NT2/D1 (cell line): ENCODE measurements at regions not wholly inside any gene's neighbourhood (a gene's known extent, or its start where the extent isn't known, plus 50 kb on each side); places are given as distances from the start of the nearest gene placed in this dataset.

ENCODE experiments used
- DNase-seq: peaks from one replicate; pipeline ENCODE4 v3.0.0-alpha.2; 2011; ENCODE audit warnings: low read depth, low spot score
- H3K27me3 ChIP-seq: 2 replicates; pipeline ENCODE4 v1.6.0; 2011; ENCODE audit warnings: mild to moderate bottlenecking; ENCODE audit not compliant: insufficient read length, insufficient read depth
- H3K36me3 ChIP-seq: 2 replicates; pipeline ENCODE4 v1.6.1; 2011; ENCODE audit warnings: mild to moderate bottlenecking, low read length, mixed read lengths; ENCODE audit not compliant: insufficient read depth, insufficient read length
- H3K4me1 ChIP-seq: 2 replicates; pipeline ENCODE4 v1.5.1; 2011; ENCODE audit not compliant: insufficient read depth, insufficient read length
- H3K4me3 ChIP-seq: 2 replicates; pipeline ENCODE4 v1.5.1; 2011; ENCODE audit warnings: low read depth; ENCODE audit not compliant: insufficient read length
- H3K9ac ChIP-seq: 2 replicates; pipeline ENCODE4 v1.6.0; 2011; ENCODE audit warnings: low read depth; ENCODE audit not compliant: insufficient read length
- H3K9me3 ChIP-seq: 2 replicates; pipeline ENCODE4 v1.5.1; 2011; ENCODE audit warnings: mild to moderate bottlenecking, low read length; ENCODE audit not compliant: insufficient read depth
- SUZ12 ChIP-seq: IDR thresholded peaks from 2 replicates; pipeline ENCODE4 v1.6.1; 2011; ENCODE audit not compliant: insufficient read length, insufficient read depth; ENCODE audit errors: extremely low read depth
- YY1 ChIP-seq: IDR thresholded peaks from 2 replicates; pipeline ENCODE4 v1.6.1; 2011; ENCODE audit not compliant: insufficient read length, insufficient read depth
- ZNF274 ChIP-seq: IDR thresholded peaks from 2 replicates; pipeline ENCODE4 v1.6.1; 2011; ENCODE audit warnings: mild to moderate bottlenecking, low read depth, low read length

DNA sequence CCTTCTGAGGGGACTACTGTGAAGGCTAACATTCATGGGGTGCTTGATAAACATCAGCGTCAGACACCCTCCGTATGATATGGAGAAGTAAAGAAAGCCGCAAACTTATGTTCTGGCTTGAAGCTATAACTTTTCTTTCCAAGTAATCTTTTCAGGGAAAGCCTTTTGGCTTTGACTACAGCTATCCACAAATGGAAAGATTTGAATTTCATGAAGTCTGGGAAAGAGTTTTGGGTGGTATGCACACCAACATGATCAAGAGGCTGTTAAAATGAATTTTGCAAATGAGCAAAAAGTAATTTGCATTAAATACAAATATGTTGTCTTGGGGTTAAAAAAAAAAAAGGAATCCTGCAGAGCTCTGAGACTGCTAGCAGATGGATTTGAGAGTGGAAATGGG lies 114.8 kb upstream of the LIMCH1 start:
- no peak overlapping the region for H3K9ac ChIP-seq
- no peak overlapping the region for H3K4me3 ChIP-seq
- TF ChIP-seq YY1 (no peak), ZNF274 (no peak), SUZ12 (no peak)
- no peaks in the 10 kb centered on the region for H3K9me3 ChIP-seq
- H3K4me1 ChIP-seq, result peaks cover 2% of the 10 kb centered on the region
- no peaks in the 10 kb centered on the region for H3K27me3 ChIP-seq
- DNase-seq, result no peak
- H3K36me3 ChIP-seq, result no peaks in the 10 kb centered on the region

GRCh38 chr4:41424522-41424921 lies 113.4 kb upstream of the LIMCH1 start:
- Histone ChIP-seq H3K27me3 (no peaks in the 10 kb centered on the region), H3K4me3 (no peak overlapping the region), H3K9me3 (peaks cover 9% of the 10 kb centered on the region), H3K9ac (no peak overlapping the region), H3K4me1 (no peaks in the 10 kb centered on the region), H3K36me3 (no peaks in the 10 kb centered on the region)
- TF ChIP-seq SUZ12 (no peak), ZNF274 (no peak), YY1 (no peak)
- DNase-seq, result no peak

DNA sequence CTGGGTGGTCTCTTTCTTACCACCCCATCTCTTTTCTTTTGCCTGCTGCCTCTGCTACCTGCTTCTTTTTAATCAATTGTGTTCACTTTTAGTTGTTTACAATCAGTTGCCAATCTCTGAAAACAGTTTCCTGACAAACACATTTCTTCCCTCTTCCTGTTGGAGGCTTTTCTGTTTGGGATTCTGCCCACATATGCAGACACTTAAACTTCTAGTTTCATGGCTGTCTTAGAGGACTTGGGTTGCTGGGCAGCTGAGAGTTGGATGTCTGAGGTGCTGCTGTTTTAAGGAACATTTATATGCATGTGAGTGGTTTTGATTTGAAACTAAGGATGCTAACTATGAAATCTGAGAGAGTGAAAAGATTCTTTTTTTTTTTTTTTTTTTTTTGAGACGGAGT lies 112.3 kb upstream of the LIMCH1 start:
- Histone ChIP-seq H3K9me3 (peaks cover 20% of the 10 kb centered on the region), H3K27me3 (no peaks in the 10 kb centered on the region), H3K9ac (no peak overlapping the region), H3K4me3 (no peak overlapping the region), H3K36me3 (no peaks in the 10 kb centered on the region), H3K4me1 (no peaks in the 10 kb centered on the region)
- TF ChIP-seq SUZ12 (no peak), YY1 (no peak), ZNF274 (no peak)
- DNase-seq, result no peak

DNA sequence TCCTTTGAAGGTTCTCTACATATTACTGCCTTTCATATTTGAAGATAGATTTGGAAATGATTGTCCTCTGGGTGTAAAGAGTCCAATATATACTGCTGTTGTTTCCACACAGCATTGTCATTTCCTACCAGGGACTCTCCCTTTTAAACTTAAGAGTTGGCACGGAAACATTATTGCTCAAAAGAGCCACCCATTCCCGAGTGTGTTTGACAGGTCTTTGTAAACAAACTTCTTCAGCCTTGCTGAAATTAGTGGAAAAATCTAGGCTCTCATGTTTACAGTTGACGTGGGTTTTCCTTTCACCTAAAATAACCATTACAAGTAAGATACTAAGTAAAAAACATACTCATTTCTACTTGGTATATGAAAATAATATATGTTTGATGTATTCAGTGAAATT lies 111.4 kb upstream of the LIMCH1 start:
- H3K27me3 ChIP-seq, result no peaks in the 10 kb centered on the region

DNA sequence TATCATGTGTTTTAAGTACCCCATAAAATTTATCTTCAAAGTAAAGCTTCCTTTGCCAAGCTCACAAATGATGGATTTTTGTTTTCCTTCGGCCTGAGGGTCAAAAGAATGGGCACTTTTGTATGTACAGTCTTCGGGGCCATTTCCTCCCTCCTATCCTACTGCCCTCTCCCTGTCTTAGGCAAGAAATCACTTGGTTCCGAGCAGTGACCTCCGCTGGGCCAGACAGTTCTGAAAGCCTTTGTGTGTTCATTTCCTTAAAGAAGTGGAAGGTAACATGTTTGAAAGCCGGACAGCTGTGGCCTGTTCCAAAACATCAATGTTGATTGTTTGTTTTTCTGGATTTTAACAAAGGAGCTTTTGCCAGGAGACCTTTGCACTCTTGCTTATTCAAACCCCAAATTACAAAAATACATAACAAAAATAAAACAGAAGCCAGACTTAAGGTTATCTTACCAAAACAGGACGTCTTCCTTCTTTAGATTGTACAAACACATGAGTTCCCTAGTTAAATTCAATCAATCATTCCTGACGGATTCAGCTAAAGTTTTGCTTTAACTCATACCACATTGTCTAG lies 110.6 kb upstream of the LIMCH1 start:
- TF ChIP-seq YY1 (no peak), SUZ12 (no peak), ZNF274 (no peak)
- H3K36me3 ChIP-seq, result no peaks in the 10 kb centered on the region
- DNase-seq, result no peak

More for the DNA sequence above, 111.4 kb upstream of the LIMCH1 start:
- H3K4me3 ChIP-seq, result no peak overlapping the region
- DNase-seq, result no peak
- H3K4me1 ChIP-seq, result no peaks in the 10 kb centered on the region
- no peaks in the 10 kb centered on the region for H3K36me3 ChIP-seq
- peaks cover 28% of the 10 kb centered on the region for H3K9me3 ChIP-seq
- TF ChIP-seq SUZ12 (no peak), YY1 (no peak), ZNF274 (no peak)
- no peak overlapping the region for H3K9ac ChIP-seq

GRCh38 chr4:41427931-41428600 lies 109.9 kb upstream of the LIMCH1 start:
- Histone ChIP-seq H3K9me3 (peaks cover 44% of the 10 kb centered on the region), H3K4me3 (no peak overlapping the region), H3K4me1 (no peaks in the 10 kb centered on the region), H3K27me3 (no peaks in the 10 kb centered on the region), H3K36me3 (no peaks in the 10 kb centered on the region), H3K9ac (no peak overlapping the region)
- no peak for TF ChIP-seq ZNF274
- TF ChIP-seq SUZ12, result no peak
- no peak for TF ChIP-seq YY1
- no peak for DNase-seq

More for the DNA sequence above, 110.6 kb upstream of the LIMCH1 start:
- Histone ChIP-seq H3K9ac (no peak overlapping the region), H3K27me3 (no peaks in the 10 kb centered on the region), H3K4me1 (no peaks in the 10 kb centered on the region), H3K9me3 (peaks cover 37% of the 10 kb centered on the region), H3K4me3 (no peak overlapping the region)

GRCh38 chr4:41428601-41429279 lies 109.2 kb upstream of the LIMCH1 start:
- no peak overlapping the region for H3K4me3 ChIP-seq
- no peaks in the 10 kb centered on the region for H3K36me3 ChIP-seq
- no peak for TF ChIP-seq SUZ12
- no peak for TF ChIP-seq YY1
- no peak for TF ChIP-seq ZNF274
- H3K9ac ChIP-seq, result no peak overlapping the region
- H3K27me3 ChIP-seq, result no peaks in the 10 kb centered on the region
- H3K4me1 ChIP-seq, result peaks cover 2% of the 10 kb centered on the region
- peaks cover 50% of the 10 kb centered on the region for H3K9me3 ChIP-seq
- no peak for DNase-seq
